Umbilical cord (tissue), 1 donor: ENCODE measurements at regions not wholly inside any gene's neighbourhood (a gene's known extent, or its start where the extent isn't known, plus 50 kb on each side); places are given as distances from the start of the nearest gene placed in this dataset.
"Not testable (repeated sequence)": the region's sequence is repeated elsewhere in the genome, so short reads cannot be mapped to it uniquely, and the experiment has no call there.

Source experiments
- DNase-seq: peaks from one replicate; pipeline ENCODE4 v3.0.0-alpha.2; 2015; ENCODE audit warnings: low spot score

DNA sequence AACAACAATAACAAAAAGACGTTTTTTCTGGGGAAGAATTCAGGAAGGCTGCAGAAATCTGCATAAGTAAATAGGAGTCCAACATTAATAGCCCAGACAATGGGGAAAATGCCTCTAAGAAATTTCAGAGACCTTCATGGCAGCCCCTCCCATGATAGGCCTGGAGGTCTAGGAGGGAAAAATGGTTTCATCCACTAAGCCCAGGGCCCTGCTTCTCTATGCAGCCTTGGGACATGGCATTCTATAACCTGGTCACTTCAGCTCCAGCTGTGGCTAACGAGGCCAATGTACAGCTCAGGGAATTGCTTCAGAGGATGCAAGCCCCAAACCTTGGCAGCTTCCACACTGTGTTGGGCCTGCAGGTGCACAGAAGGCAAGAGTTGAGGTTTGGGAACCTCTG lies 125.6 kb upstream of the GMNC start:
- no peak for DNase-seq

DNA sequence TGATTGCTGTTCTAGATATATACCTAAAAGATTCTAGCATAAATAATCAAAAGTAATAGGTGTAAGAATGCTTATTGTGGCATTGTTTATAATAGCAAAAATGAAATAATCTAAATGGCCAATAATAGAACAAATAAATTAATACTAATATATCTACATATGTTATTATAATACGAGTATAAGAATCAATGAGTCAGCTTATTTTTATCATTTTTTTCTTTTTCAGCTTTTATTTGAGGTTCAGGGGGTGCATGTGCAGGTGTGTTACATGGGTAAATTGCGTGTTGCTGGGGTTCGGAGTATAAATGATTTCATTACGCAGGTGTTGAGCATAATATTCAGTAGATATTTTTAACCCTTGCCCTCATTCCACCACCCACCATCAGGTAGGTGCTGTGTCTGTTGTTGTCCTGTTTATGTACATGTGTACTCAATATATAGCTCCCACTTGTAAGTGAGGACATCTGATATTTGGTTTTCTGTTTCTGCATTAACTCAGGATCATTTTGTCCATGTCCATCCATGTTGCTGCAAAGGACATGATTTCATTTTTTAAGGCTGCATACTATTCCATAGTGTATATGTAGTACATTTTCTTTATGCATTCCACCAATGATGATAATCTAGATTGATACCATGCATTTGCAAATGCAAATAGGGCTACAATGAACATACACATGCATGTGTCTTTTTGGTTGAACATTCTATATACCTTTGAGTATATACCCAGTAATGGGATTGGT lies 122.2 kb upstream of the GMNC start:
- no peak for DNase-seq

DNA sequence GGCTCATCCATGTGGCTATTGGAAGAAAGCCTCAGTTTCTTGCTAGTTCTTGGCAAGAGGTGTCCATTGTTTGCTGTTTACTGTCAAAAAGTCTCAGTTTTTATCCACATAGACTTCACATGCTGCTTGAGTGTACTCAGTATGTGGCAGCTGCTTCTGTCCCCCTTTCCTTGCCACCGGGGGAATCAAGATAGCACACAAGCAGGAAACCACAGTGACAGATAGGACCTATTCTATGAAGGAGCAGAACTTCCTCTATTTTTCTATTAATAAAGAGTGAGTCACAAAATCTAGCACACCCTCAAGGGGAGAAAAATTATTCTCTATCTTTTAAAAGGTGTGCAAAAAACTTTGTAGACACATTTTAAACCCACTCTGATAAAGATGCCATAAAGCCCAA lies 121.4 kb upstream of the GMNC start:
- DNase-seq, result no peak

DNA sequence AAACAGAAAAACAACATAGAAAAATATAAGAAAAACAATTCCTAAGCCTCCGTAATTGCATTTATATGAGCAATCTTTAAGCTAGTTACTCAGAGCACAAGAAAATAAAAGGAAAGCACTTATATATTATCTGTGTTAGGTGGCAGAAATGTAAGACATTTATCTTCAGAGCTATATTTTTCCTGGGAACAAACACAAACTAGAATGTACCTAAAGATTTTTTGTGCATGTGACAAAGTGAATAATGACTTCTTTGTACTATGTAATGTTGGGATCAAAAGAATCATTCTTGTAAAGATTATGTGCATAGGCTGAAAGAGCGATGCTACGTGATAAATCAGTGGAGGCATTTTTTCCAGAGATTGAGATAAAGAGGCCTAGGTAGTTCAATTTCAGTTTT lies 111.3 kb upstream of the GMNC start:
- DNase-seq, result no peak

DNA sequence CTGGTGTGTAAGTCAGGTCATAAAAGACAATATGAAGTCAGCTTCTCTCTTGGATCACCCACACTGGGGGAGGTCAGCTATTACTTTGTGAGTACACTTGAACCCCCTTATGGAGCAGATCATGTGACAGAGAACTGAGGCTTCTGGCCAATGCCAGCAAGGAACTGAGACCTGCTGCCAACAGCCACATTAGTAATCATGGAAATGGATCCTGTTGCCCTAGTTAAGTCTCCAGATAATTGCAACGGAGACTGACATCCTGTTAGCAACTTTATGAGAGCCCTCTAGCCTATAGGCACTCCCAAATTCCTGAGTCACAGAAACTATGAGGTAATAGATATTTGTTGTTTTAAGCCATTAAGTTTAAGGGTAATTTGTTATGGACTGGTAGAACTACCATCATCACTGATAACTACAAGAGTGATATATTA lies 110.4 kb upstream of the GMNC start:
- no peak for DNase-seq

DNA sequence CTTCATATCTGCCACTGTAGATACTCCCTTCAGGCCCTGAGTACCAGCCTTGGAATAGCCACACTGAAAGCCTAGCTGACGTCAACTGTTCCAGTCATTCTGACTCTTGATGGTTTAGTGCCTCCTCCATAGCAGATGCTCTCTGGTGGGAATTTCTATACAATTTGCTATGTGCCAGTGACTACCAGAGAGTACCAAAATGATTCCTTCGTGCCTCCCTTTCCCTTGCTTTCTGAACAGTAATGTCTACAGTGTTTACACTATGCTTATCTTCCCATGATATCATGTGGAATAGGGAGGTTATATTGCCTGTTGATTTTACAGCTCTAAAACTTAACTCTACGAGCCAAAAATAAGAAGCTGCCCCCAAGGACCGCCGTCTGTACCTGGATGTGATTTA lies 109.7 kb upstream of the GMNC start:
- no peak for DNase-seq

DNA sequence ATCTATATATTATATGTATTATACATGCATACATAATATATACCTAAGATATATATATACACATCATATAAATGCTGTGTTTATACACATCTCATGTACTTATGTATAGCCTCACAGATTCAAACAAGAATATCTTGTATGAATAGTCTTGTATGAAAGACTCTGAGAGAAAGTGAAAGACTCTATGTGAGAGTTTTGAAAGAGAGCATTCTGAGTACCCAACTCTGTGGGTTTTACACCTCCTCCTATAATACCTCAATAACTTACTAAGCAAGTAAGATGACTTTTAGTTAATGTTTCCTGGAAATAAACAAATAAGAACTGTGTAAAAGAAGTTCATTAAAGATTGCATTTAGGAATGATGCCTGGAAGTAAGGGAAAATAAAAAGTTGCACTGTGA lies 108.1 kb upstream of the GMNC start:
- no peak for DNase-seq

DNA sequence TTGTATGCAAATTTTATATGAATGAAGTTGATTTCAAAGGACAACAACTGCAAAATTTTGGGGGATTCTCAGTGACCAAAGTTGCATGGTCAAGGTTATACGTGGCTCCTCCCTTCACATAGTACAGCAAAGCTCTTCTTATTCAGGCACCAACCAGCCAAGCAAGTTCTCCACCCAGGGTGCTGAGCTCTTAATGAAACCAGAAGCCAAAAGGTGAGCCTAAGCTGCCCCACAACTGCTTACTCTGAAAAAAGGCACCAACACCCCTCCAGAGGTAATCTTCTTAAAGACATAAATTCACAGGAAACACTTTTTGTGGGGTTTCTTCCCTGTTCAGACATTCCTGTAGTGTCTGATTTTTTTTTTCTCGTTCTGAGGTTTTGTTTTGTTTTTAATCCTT lies 106.1 kb upstream of the GMNC start:
- no peak for DNase-seq

DNA sequence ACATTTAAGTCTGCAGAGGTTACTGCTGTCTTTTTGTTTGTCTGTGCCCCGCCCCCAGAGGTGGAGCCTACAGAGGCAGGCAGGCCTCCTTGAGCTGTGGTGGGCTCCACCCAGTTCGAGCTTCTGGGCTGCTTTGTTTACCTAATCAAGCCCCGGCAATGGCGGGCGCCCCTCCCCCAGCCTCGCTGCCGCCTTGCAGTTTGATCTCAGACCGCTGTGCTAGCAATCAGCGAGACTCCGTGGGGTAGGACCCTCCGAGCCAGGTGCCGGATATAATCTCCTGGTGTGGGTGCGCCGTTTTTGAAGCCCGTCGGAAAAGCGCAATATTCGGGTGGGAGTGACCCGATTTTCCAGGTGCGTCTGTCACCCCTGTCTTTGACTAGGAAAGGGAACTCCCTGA lies 102.4 kb upstream of the GMNC start:
- not testable (repeated sequence) for DNase-seq

DNA sequence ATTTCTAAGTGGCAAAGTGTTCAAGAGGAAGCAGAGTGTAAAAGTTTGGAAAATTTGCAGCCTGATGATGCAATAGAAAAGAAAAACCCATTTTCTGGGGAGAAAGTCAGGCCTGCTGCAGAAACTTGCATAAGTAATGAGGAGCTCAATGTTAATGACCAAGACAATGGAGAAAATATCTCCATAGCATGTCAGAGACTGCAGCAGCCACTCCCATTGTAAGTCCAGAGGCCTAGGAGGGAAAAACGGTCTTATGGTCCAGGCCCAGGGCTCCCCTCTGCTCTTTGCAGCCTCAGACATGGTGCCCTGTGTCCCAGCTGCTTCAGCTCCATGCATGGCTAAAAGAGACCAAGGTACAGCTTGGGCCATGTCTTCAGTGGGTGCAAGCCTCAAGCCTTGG lies 96.6 kb upstream of the GMNC start:
- DNase-seq, result no peak

DNA sequence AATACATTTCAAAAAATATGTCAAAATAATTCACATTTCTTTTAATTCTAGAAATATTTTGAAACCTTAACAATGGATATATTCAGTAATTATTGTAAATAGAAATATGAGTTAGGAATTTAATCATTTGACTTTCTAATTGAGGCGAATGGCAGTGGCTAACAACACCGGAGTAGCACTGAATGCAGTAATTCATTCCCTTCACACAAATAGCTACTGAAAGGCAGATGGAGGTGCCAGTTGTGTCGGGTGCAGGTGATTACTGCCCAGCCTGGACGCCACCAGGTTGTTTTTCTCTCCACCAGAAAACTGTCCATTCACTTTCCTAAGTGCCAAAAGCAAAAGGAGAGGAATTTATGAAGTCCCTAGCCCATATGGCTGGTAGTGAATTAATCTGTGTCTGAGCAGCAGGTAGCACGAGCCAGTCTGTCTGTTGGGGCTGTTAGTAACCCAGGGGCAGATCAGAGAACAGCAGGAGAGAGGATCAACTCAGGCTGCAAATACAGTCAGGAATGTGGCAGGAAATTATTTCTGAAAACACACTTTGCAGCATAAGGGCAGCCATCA lies 79.3 kb upstream of the GMNC start:
- no peak for DNase-seq

DNA sequence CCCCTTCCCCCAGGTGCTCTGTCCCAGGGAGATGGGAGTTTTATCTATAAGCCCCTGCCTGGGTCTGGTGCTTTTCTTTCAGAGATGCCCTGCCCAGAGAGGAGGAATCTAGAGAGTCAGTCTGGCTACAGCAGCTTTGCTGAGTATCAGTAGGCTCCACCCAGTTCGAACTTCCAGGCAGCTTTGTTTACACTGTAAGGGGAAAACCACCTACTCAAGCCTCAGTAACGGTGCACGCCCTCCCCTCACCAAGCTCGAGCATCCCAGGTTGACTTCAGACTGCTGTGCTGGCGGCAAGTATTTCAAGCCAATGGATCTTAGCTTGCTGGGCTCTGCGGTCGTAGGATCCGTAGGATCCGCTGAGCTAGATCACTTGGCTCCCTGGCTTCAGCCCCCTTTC lies 72.1 kb upstream of the GMNC start:
- DNase-seq, result not testable (repeated sequence)

DNA sequence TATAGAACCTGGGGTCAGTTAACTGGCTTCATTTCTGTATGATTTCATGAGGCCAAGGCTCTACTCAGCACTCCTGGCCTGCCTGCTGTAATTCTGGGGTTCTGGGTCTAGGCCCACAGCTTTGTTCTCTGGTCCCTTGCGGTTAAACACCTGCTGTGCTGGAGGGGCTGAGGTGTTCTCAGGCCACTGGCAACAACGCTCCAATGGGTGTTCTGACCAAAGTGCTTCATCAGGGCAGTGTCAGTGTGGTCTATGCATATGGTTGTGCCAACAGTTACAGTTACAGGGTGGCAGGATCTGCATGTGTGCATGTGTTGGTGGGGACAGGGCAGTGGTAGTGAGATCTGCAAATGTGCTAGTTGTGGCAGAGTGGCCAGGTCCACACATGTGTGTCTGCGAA lies 64.1 kb upstream of the GMNC start:
- no peak for DNase-seq

DNA sequence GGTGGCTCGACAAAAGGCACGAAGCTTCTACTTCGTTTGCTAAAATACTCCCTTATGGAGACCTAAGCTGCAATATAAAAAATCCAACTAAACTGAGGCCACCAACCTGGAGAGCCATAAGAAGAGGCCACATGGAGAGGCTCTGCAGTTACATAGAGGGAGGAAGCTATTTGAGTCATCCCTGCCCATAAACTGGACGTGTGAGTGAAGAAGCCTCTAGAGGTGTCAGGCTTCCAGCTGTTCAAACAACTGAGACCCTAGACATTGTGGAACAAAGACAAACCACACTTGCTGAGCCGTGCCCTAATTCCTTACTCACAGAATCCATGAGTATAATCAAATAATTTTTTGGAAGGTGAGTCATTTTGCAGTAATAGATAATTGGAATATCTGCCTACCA lies 50.2 kb upstream of the GMNC start:
- no peak for DNase-seq
